Fibroblast of the aortic adventitia (primary cell): ENCODE measurements at regions not wholly inside any gene's neighbourhood (a gene's known extent, or its start where the extent isn't known, plus 50 kb on each side); places are given as distances from the start of the nearest gene placed in this dataset.

ENCODE experiments used
- DNase-seq: peaks from one replicate; pipeline ENCODE4 v3.0.0-alpha.2; 2010; ENCODE audit warnings: low read depth
- H3K4me3 ChIP-seq: 2 replicates; pipeline ENCODE4 v1.5.1; 2011; ENCODE audit warnings: low read depth, mild to moderate bottlenecking, control low read depth, low read length, moderate library complexity
- TF ChIP-seq, protein P1 (sequence below): IDR thresholded peaks from 2 replicates; pipeline ENCODE4 v1.5.1; 2011; ENCODE audit warnings: mild to moderate bottlenecking, low read length, control low read depth, inconsistent platforms; ENCODE audit not compliant: insufficient read depth

- no peak for DNase-seq
- TF ChIP-seq, protein P1, sequence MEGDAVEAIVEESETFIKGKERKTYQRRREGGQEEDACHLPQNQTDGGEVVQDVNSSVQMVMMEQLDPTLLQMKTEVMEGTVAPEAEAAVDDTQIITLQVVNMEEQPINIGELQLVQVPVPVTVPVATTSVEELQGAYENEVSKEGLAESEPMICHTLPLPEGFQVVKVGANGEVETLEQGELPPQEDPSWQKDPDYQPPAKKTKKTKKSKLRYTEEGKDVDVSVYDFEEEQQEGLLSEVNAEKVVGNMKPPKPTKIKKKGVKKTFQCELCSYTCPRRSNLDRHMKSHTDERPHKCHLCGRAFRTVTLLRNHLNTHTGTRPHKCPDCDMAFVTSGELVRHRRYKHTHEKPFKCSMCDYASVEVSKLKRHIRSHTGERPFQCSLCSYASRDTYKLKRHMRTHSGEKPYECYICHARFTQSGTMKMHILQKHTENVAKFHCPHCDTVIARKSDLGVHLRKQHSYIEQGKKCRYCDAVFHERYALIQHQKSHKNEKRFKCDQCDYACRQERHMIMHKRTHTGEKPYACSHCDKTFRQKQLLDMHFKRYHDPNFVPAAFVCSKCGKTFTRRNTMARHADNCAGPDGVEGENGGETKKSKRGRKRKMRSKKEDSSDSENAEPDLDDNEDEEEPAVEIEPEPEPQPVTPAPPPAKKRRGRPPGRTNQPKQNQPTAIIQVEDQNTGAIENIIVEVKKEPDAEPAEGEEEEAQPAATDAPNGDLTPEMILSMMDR, result no peak
- H3K4me3 ChIP-seq, result no peak overlapping the region
Measured at GRCh38 chr4:164169591-164169990, 584.3 kb upstream of the SMIM31 start.

- no peak for DNase-seq
- TF ChIP-seq, protein P1, result no peak
- H3K4me3 ChIP-seq, result no peak overlapping the region
Measured at GRCh38 chr4:164177153-164177552, 576.8 kb upstream of the SMIM31 start.

- TF ChIP-seq, protein P1, result no peak
- no peak for DNase-seq
- H3K4me3 ChIP-seq, result no peak overlapping the region
Measured at GRCh38 chr4:164177753-164178152, 576.2 kb upstream of the SMIM31 start.

GRCh38 chr4:164188236-164188635, 565.7 kb upstream of the SMIM31 start:
- DNase-seq, result no peak
- TF ChIP-seq, protein P1, result no peak
- no peak overlapping the region for H3K4me3 ChIP-seq

DNA sequence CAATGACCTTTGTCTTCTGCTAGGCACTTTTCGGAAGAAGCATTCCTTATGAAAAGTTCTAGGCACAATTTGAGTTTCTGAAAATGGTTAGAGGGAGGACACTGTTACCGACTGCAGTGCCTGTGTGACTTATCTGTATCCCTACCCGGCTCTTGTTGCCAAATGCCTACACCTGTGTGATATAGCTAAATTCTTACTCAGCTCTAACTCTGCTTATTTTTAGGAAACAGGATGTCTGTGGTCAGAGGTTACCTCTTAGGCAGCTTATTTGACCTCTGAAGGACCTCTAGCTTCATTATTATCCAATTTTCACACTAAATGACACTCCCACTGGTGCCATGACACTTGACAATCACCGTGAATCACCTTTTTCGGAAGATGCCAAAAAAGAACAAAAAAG, 561.1 kb upstream of the SMIM31 start:
- TF ChIP-seq, protein P1, result no peak
- DNase-seq, result no peak
- H3K4me3 ChIP-seq, result no peak overlapping the region

GRCh38 chr4:164193676-164194075, 560.3 kb upstream of the SMIM31 start:
- TF ChIP-seq, protein P1, result no peak
- no peak overlapping the region for H3K4me3 ChIP-seq
- DNase-seq, result no peak

GRCh38 chr4:164197556-164197955, 556.4 kb upstream of the SMIM31 start:
- TF ChIP-seq, protein P1, result no peak
- DNase-seq, result no peak
- no peak overlapping the region for H3K4me3 ChIP-seq
